Natural killer cell (primary cell): ENCODE measurements at regions not wholly inside any gene's neighbourhood (a gene's known extent, or its start where the extent isn't known, plus 50 kb on each side); places are given as distances from the start of the nearest gene placed in this dataset.

ENCODE experiments used
- ATAC-seq, 3 donors: fragments of 150-1000 bp in 2 of 3; fragments of 200-7000 bp in 1 of 3; cut with Tn5 transposase; 1 replicate in 1 of 3; 2 replicates in 2 of 3; pipeline ENCODE4 v1.10.0; 2021; ENCODE audit warnings: mild to moderate bottlenecking in 2 of 3, moderate library complexity in 2 of 3
- DNase-seq, 2 donors: peaks; one replicate each; pipeline versions ENCODE4 v3.0.0 to v3.0.0-alpha.2; 2013 to 2021; ENCODE audit warnings: mixed read lengths in 1 of 2
- H3K27ac ChIP-seq: one replicate; pipeline ENCODE4 v1.5.1; 2013; ENCODE audit warnings: mild to moderate bottlenecking, low read length
- H3K27me3 ChIP-seq: one replicate; pipeline ENCODE4 v1.6.1; 2013; ENCODE audit warnings: low read length; ENCODE audit not compliant: control insufficient read depth, insufficient read depth
- H3K36me3 ChIP-seq: one replicate; pipeline ENCODE4 v1.6.1; 2013; ENCODE audit warnings: low read length; ENCODE audit not compliant: control insufficient read depth, insufficient read depth
- H3K4me1 ChIP-seq: one replicate; pipeline ENCODE4 v1.6.1; 2013; ENCODE audit warnings: low read length; ENCODE audit not compliant: control insufficient read depth, insufficient read depth
- H3K4me3 ChIP-seq: one replicate; pipeline ENCODE4 v1.5.1; 2013; ENCODE audit warnings: low read length
- H3K9me3 ChIP-seq: one replicate; pipeline ENCODE4 v1.6.1; 2013; ENCODE audit warnings: low read length; ENCODE audit not compliant: control insufficient read depth, insufficient read depth
- H3K27ac Mint-ChIP-seq, 2 donors: one replicate each; pipeline ENCODE4 v1.8.0; 2022; ENCODE audit warnings: mild to moderate bottlenecking in 2 of 2, mixed read lengths in 2 of 2, moderate library complexity in 1 of 2
- H3K27me3 Mint-ChIP-seq, 2 donors: one replicate each; pipeline ENCODE4 v1.8.0; 2022; ENCODE audit warnings: low read depth in 2 of 2, mixed read lengths in 2 of 2
- H3K36me3 Mint-ChIP-seq: one replicate; pipeline ENCODE4 v1.8.0; 2022; ENCODE audit warnings: mixed read lengths
- H3K4me1 Mint-ChIP-seq, 2 donors: one replicate each; pipeline ENCODE4 v1.8.0; 2022; ENCODE audit warnings: mixed read lengths in 2 of 2
- H3K4me3 Mint-ChIP-seq: one replicate; pipeline ENCODE4 v1.8.0; 2022; ENCODE audit warnings: mild to moderate bottlenecking, moderate library complexity, mixed read lengths
- H3K9me3 Mint-ChIP-seq, 2 donors: one replicate each; pipeline ENCODE4 v1.8.0; 2022; ENCODE audit warnings: mixed read lengths in 2 of 2
- CTCF ChIP-seq: fragments of 200-600 bp; IDR thresholded peaks from one replicate; pipeline ENCODE4 v1.8.0; 2022; ENCODE audit warnings: antibody characterized with exemption
- WGBS: methylation state at CpG from one replicate; pipeline ENCODE4 v1.1.7; 2013; ENCODE audit warnings: missing lambda C conversion rate; ENCODE audit not compliant: insufficient coverage; 5-methylcytosine and 5-hydroxymethylcytosine counted together
- intact Hi-C: fragments of 100-400 bp; cut with micrococcal nuclease; formaldehyde crosslinking; loops from one replicate; pipeline ENCODE4 v1.14.2; 2022

DNA sequence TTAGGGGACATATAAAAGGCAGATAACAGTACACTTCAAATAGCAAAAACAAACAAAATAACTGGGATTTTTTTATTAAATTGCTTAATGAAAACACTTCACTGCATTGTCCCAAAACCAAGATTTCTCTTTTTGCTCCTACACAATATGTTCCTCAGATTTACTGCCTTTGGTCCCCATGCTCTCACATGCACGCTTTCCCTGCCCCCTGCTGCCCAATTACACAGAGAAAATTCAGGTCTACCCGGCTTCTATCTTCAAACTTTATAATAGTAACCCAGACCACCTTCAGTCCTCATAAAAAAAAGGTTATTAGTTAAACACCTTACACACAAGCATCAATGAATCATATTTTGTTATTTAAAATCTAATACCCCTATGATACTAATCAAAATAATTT is 673.8 kb upstream of the HS3ST5 start:
- Histone ChIP-seq H3K9me3 (peaks cover 4% of the 10 kb centered on the region), H3K27ac (no peak overlapping the region), H3K4me1 (no peaks in the 10 kb centered on the region), H3K4me3 (no peak overlapping the region), H3K27me3 (no peaks in the 10 kb centered on the region), H3K36me3 (no peaks in the 10 kb centered on the region)
- Mint-ChIP-seq H3K27me3 (no peaks in the 10 kb centered on the region), H3K27ac (no peak overlapping the region), H3K4me1 (no peaks in the 10 kb centered on the region), H3K9me3 (peaks cover 9 to 16% of the 10 kb centered on the region in 2 donors), H3K4me3 (no peak overlapping the region), H3K36me3 (no peaks in the 10 kb centered on the region)
- no peak for TF ChIP-seq CTCF
- intact Hi-C loops, result no loop called here
- DNase-seq (no peak), ATAC-seq (no peak)
- 81% methylated on average over 2 of the region's 2 CpGs for WGBS

- H3K27me3 Mint-ChIP-seq, result no peaks in the 10 kb centered on the region
- 81% methylated on average over 4 of the region's 4 CpGs for WGBS
- no peaks in the 10 kb centered on the region for H3K27me3 ChIP-seq
- ATAC-seq, result no peak
- H3K4me3 Mint-ChIP-seq, result no peak overlapping the region
- H3K9me3 Mint-ChIP-seq, result peaks cover 6 to 19% of the 10 kb centered on the region in 2 donors
- H3K4me1 ChIP-seq, result no peaks in the 10 kb centered on the region
- H3K4me3 ChIP-seq, result no peak overlapping the region
- H3K27ac Mint-ChIP-seq, result no peak overlapping the region
- no peaks in the 10 kb centered on the region for H3K9me3 ChIP-seq
- H3K27ac ChIP-seq, result no peak overlapping the region
- no peak for DNase-seq
- no peaks in the 10 kb centered on the region for H3K36me3 ChIP-seq
- no peaks in the 10 kb centered on the region for H3K36me3 Mint-ChIP-seq
- intact Hi-C loops, result no loop called here
- no peaks in the 10 kb centered on the region for H3K4me1 Mint-ChIP-seq
- no peak for TF ChIP-seq CTCF
Measured at GRCh38 chr6:115004982-115005381, 662.2 kb upstream of the HS3ST5 start.

GRCh38 chr6:115004204-115004603 is 661.4 kb upstream of the HS3ST5 start:
- Histone ChIP-seq H3K4me3 (no peak overlapping the region), H3K27me3 (no peaks in the 10 kb centered on the region), H3K36me3 (no peaks in the 10 kb centered on the region), H3K4me1 (no peaks in the 10 kb centered on the region), H3K9me3 (no peaks in the 10 kb centered on the region), H3K27ac (no peak overlapping the region)
- H3K9me3 Mint-ChIP-seq, result peaks cover 5 to 17% of the 10 kb centered on the region in 2 donors
- ATAC-seq (no peak), DNase-seq (no peak)
- no peak overlapping the region for H3K27ac Mint-ChIP-seq
- no peaks in the 10 kb centered on the region for H3K36me3 Mint-ChIP-seq
- WGBS, result no CpG with 5 or more reads among the region's 1 CpG
- TF ChIP-seq CTCF, result no peak
- H3K4me3 Mint-ChIP-seq, result no peak overlapping the region
- H3K4me1 Mint-ChIP-seq, result no peaks in the 10 kb centered on the region
- intact Hi-C loops, result no loop called here
- no peaks in the 10 kb centered on the region for H3K27me3 Mint-ChIP-seq

GRCh38 chr6:115001731-115002350 is 659.0 kb upstream of the HS3ST5 start:
- Histone ChIP-seq H3K27ac (no peak overlapping the region), H3K36me3 (no peaks in the 10 kb centered on the region), H3K9me3 (peaks cover 6% of the 10 kb centered on the region), H3K4me1 (no peaks in the 10 kb centered on the region), H3K4me3 (no peak overlapping the region), H3K27me3 (no peaks in the 10 kb centered on the region)
- 74% methylated on average over 8 of the region's 8 CpGs for WGBS
- DNase-seq (peak in 1 of 2 donors; percentile 45), ATAC-seq (peak in 1 of 3 donors; percentile 18)
- Mint-ChIP-seq H3K27me3 (no peaks in the 10 kb centered on the region), H3K9me3 (peaks cover 5 to 20% of the 10 kb centered on the region in 2 donors), H3K36me3 (no peaks in the 10 kb centered on the region), H3K4me1 (no peaks in the 10 kb centered on the region), H3K27ac (no peak overlapping the region), H3K4me3 (no peak overlapping the region)
- intact Hi-C loops, result no loop called here
- TF ChIP-seq CTCF, result no peak
